HUES6 (cell line): ENCODE measurements at regions not wholly inside any gene's neighbourhood (a gene's known extent, or its start where the extent isn't known, plus 50 kb on each side); places are given as distances from the start of the nearest gene placed in this dataset.
A peak's percentile ranks its signal among the peaks of the same experiment; 100 is the strongest.
"Not testable (repeated sequence)": the region's sequence is repeated elsewhere in the genome, so short reads cannot be mapped to it uniquely, and the experiment has no call there.

ENCODE experiments used
- H3K27ac ChIP-seq: 2 replicates; pipeline ENCODE4 v1.7.0; 2013; ENCODE audit warnings: low read depth, mild to moderate bottlenecking, low read length, inconsistent platforms
- H3K27me3 ChIP-seq: 2 replicates; pipeline ENCODE4 v1.6.1; 2013; ENCODE audit warnings: low read length; ENCODE audit not compliant: control insufficient read depth, insufficient read depth
- H3K36me3 ChIP-seq: 2 replicates; pipeline ENCODE4 v1.6.1; 2013; ENCODE audit warnings: low read length; ENCODE audit not compliant: control insufficient read depth, insufficient read depth
- H3K4me1 ChIP-seq: 2 replicates; pipeline ENCODE4 v1.6.1; 2013; ENCODE audit warnings: low read length; ENCODE audit not compliant: control insufficient read depth, insufficient read depth
- H3K4me3 ChIP-seq: 2 replicates; pipeline ENCODE4 v1.5.1; 2013; ENCODE audit warnings: low read depth, low read length
- H3K9ac ChIP-seq: one replicate; pipeline ENCODE4 v1.6.1; 2013; ENCODE audit warnings: mild to moderate bottlenecking, low read length
- H3K9me3 ChIP-seq: 2 replicates; pipeline ENCODE4 v1.6.1; 2013; ENCODE audit warnings: low read depth, low read length; ENCODE audit not compliant: control insufficient read depth, insufficient read depth

DNA sequence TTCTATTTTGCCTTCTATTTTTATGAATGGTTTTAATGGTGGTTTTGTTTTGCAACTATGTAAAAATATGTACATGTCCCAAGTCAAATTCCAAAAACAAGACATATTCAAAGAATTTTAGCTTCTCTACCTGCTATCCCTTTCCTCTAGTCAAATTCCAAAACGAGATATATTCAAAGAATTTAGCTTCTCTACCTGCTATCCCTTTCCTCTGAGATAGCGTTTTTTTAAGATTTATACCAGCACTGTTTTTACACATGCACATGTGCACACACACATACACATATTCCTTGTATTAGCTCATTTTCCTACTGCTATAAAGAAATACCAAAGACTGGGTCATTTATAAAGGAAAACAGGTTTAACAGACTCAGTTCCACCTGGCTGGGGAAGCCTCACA, 199.1 kb upstream of the ARL4C start:
- H3K9me3 ChIP-seq: peaks cover 63% of the 10 kb centered on the region
- no peak overlapping the region for H3K9ac ChIP-seq
- peaks cover under 1% of the 10 kb centered on the region; the same call in 1 of the 2 replicates for H3K4me1 ChIP-seq
- H3K27ac ChIP-seq: no peak overlapping the region
- H3K36me3 ChIP-seq: no peaks in the 10 kb centered on the region; the same call in 1 of the 2 replicates
- H3K27me3 ChIP-seq: no peaks in the 10 kb centered on the region
- H3K4me3 ChIP-seq: no peak overlapping the region

DNA sequence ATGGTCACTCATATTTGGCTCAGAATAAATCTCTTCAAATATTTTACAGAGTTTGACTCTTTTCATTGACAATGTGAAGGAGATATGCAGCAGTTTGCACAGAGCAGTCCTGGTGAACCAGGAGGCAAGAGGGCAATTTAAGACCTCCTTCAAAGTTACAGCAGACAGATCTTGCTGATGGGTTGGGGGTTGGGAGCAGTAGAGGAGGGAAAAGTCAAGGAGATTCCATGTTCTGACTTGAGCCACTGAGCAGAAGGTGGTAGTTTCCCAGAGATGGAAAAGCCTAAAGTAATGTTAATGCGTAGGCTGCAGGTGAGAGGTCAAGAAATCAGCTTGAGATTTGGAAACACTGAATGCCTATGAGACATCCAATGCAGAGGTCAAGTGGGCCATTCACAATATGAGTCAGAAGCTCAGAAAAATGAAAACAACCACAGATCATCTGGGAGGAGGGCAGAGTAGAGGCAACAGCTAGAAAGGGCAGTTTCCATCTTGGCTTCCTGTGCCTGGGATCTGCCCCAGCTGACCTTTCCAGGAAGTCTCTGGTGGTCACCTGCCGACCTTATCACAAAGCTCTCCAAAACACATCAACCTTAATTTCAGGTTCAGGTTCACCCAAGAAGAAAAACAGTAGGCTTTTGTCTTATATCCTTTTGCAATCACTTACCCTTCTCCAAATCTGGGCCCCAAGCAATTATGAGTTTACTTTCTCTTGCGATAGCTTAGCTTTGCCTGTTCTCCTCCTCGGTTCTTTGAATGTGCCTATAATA, 197.5 kb upstream of the ARL4C start:
- Histone ChIP-seq H3K4me3 (no peak overlapping the region), H3K9me3 (peaks cover 52% of the 10 kb centered on the region), H3K27ac (peak overlapping the region; percentile 53; the same call in 1 of the 2 replicates), H3K4me1 (peaks cover 8% of the 10 kb centered on the region), H3K27me3 (no peaks in the 10 kb centered on the region), H3K36me3 (no peaks in the 10 kb centered on the region; the same call in 1 of the 2 replicates), H3K9ac (peak overlapping the region; percentile 29)

- not testable (repeated sequence) for H3K4me1 ChIP-seq, H3K4me3 ChIP-seq, H3K36me3 ChIP-seq, H3K27me3 ChIP-seq
- H3K9me3 ChIP-seq: peaks cover 45% of the 10 kb centered on the region
- H3K9ac ChIP-seq: peak overlapping the region; percentile 29
- H3K27ac ChIP-seq: peak overlapping the region; percentile 53; the same call in 1 of the 2 replicates
Observed at GRCh38 chr2:234693681-234694190, 196.9 kb upstream of the ARL4C start.

DNA sequence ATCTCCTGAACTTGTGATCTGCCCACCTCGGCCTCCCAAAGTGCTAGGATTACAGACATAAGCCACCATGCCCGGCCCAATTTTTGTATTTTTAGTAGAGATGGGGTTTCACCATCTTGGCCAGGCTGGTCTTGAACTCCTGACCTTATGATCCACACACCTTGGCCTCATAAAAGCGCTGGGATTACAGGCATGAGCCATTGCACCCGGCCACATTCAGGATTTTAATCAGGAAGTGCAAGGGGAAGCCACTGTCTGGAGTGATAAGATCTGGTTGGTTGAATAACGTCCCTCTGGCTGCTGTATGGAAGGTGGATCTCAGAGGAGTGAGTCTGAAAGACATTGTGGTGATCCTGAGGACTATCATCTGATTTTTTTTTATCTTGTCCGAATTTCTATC, 196.3 kb upstream of the ARL4C start:
- H3K9me3 ChIP-seq: peaks cover 40% of the 10 kb centered on the region
- not testable (repeated sequence) for H3K4me3 ChIP-seq, H3K27ac ChIP-seq, H3K9ac ChIP-seq, H3K27me3 ChIP-seq, H3K4me1 ChIP-seq, H3K36me3 ChIP-seq

DNA sequence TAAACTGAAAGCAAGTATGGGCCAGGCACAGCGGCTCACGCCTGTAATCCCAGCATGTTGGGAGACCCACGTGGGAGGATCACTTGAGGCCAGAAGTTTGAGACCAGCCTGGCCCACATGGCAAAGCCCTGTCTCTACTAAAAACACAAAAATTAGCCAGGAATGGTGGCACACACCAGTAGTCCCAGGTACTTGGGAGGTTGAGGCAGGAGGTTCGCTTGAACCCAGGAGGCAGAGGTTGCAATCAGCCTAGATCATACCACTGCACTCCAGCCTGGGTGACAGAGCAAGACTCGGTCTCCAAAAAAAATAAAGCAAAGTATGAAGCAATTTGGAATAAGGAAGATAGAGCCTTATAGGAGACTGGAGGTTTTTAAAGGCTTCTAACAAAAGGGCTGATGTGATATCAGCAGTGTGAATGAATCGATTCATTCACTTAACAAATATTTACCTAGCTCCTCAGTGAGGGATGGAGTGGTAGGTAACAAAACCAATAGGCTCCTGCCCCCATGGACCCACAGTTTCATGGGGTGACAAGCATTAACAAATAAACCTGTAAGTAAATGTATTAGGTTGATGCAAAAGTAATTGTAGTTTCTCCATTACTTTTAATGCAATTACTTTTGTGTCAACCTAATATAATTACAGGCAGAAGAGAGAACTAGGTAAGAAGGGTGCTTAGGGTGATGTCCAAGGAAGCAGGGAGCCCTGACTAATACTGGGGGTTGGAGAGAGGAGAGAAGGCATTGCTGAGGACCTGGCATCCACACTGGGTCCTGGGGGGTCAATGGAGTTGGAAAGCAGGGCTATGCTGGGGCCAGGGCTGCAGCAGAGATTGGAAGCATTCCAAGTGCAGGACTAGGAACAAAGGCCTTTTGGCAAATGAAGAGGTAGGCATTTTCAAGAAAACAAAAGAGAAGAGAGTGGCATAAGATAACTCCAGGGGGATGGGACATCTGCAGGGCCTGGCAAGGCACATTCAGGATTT, 195.4 kb upstream of the ARL4C start:
- no peak overlapping the region for H3K27ac ChIP-seq
- H3K36me3 ChIP-seq: no peaks in the 10 kb centered on the region; the same call in 1 of the 2 replicates
- H3K4me3 ChIP-seq: no peak overlapping the region
- H3K9ac ChIP-seq: no peak overlapping the region
- peaks cover 15% of the 10 kb centered on the region for H3K4me1 ChIP-seq
- no peaks in the 10 kb centered on the region for H3K27me3 ChIP-seq
- peaks cover 31% of the 10 kb centered on the region for H3K9me3 ChIP-seq

DNA sequence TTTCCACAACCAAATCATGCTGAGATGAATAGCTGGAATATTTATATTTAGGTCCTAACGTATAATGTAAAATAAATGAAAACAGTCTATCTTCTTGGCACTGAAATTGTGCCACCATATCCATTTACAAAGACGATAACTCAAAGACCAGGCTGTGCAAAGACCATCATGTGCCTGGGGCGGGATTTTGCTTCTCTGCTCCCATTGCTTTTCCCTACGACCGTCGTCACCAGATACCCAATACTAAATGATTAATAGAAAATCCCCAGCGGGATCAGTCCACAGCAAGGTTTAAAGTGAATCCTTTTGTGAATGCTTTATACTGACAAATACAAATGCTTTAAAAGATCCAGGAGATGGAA, 194.3 kb upstream of the ARL4C start:
- H3K27me3 ChIP-seq: no peaks in the 10 kb centered on the region
- peaks cover 20% of the 10 kb centered on the region for H3K9me3 ChIP-seq
- H3K36me3 ChIP-seq: no peaks in the 10 kb centered on the region; the same call in 1 of the 2 replicates
- no peak overlapping the region for H3K27ac ChIP-seq
- no peak overlapping the region for H3K9ac ChIP-seq
- H3K4me1 ChIP-seq: peaks cover 25% of the 10 kb centered on the region
- no peak overlapping the region for H3K4me3 ChIP-seq

DNA sequence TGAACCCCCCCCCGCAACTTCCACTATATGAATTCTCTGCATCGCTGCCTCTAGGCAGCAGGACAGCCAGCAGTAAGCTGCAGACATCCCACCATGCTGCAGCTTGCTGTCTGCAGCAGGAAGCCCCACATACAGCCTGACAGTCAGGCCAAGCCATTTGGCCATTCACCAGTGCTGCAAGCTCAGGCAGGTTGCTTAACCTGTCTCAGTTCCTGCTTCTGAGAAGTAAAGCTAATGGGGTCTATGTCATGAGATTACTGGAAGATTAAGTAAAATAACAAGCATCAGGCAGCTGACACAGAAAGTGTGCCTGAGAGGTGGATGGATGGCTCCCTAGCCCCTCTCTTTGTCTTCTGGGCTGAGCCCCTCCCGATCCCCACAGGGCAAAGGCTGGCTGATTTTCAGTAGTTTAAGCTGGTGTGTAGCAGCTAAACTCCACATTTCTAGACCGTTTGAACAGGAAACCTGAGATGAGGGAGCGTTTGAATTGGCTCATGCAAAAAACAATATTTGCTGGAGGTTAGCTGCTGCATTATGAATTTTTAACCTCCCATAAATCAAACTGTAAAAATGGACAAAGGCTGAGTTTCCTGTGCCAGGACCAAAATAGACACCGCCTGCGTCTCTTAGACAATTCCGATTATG, 193.8 kb upstream of the ARL4C start:
- H3K9me3 ChIP-seq: peaks cover 15% of the 10 kb centered on the region
- H3K27ac ChIP-seq: no peak overlapping the region
- H3K4me3 ChIP-seq: no peak overlapping the region
- H3K4me1 ChIP-seq: peaks cover 30% of the 10 kb centered on the region
- H3K9ac ChIP-seq: no peak overlapping the region
- no peaks in the 10 kb centered on the region for H3K36me3 ChIP-seq
- no peaks in the 10 kb centered on the region for H3K27me3 ChIP-seq

DNA sequence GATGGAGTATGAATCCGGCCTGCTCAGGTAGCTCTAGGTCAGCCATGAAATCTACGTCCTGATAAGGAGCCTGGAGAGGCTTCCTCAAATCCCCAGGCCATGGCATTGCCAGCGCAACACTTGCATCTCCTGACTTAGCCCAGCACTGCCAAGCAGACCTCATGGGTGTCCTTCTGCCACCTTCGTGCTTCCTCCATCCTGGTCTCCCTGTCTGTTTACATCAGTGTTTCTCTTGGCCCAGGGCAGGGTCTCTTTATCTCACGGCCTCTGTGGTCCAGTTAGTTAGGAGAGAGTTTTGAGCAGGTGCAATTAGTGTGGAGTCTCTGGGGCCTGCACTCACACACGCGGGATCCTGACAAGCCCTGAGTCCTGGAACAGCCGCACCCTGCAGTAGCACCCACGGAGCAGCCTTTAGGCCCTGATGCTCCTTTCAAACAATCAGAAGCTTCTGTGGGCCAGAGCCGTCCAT, 193.1 kb upstream of the ARL4C start:
- H3K4me1 ChIP-seq: peaks cover 37% of the 10 kb centered on the region
- no peak overlapping the region for H3K27ac ChIP-seq

DNA sequence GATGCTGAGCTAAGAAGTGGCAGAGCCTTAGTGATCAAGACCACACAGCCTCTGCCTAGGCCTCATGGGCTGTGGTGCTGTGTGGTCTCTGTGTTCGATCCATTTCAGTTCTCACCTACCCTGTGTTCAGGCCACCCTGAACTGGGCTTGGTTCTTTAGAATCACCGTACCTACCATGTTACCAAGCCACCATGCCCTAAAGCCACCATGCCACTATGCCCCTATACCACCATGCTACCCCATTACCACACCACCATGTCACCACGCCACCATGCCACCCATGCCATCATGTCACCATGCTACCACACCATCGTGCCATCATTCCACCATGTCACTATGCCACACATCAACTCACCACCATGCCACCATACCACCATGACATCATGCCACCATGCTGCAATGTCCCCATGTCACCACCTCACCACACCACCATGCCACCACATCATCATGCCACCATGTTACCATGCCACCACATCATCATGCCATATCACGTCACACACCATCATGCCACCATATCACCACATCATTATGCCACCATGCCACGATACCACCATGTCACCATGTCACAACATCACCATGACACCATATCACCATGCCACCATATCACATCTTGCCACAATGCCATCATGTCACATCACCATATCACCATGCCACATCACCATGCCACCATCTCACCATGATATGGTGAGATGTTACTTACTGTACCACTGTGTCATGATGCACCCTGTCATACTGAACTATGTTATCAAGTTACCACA, 191.0 kb upstream of the ARL4C start:
- no peak overlapping the region for H3K27ac ChIP-seq

More for the DNA sequence above, 193.1 kb upstream of the ARL4C start:
- Histone ChIP-seq H3K27me3 (no peaks in the 10 kb centered on the region), H3K4me3 (no peak overlapping the region), H3K9me3 (peaks cover 8% of the 10 kb centered on the region), H3K9ac (no peak overlapping the region), H3K36me3 (no peaks in the 10 kb centered on the region)

More for the DNA sequence above, 191.0 kb upstream of the ARL4C start:
- Histone ChIP-seq H3K4me1 (peaks cover 58% of the 10 kb centered on the region), H3K9ac (no peak overlapping the region), H3K9me3 (no peaks in the 10 kb centered on the region), H3K36me3 (no peaks in the 10 kb centered on the region), H3K27me3 (no peaks in the 10 kb centered on the region), H3K4me3 (no peak overlapping the region)
